Activated CD8-positive, alpha-beta T cell treated with anti-CD3 and anti-CD28 coated beads for 36 hours (primary cell): ENCODE measurements at regions not wholly inside any gene's neighbourhood (a gene's known extent, or its start where the extent isn't known, plus 50 kb on each side); places are given as distances from the start of the nearest gene placed in this dataset.
"Not testable (repeated sequence)": the region's sequence is repeated elsewhere in the genome, so short reads cannot be mapped to it uniquely, and the experiment has no call there.

ENCODE experiments used
- ATAC-seq: fragments of 200-7000 bp; cut with Tn5 transposase; one replicate; pipeline ENCODE4 v1.10.0; 2021; ENCODE audit warnings: mild to moderate bottlenecking, moderate library complexity
- CTCF ChIA-PET: fragments of 350-600 bp; sonication (Branson Sonifier 250); formaldehyde crosslinking; loops from one replicate; lab custom pipeline; 2021; ENCODE audit warnings: antibody characterized with exemption; lab: Charles Lee
- POLR2A ChIA-PET: fragments of 350-600 bp; sonication (Branson Sonifier 250); formaldehyde crosslinking; loops from one replicate; lab custom pipeline; 2021; ENCODE audit warnings: antibody characterized with exemption; lab: Charles Lee
- DNase-seq: peaks from one replicate; pipeline ENCODE4 v3.0.0-alpha.2; 2020
- H3K27ac Mint-ChIP-seq: one replicate; pipeline ENCODE4 v1.8.0; 2021; ENCODE audit warnings: mild to moderate bottlenecking, mixed read lengths
- H3K27me3 Mint-ChIP-seq: one replicate; pipeline ENCODE4 v1.8.0; 2021; ENCODE audit warnings: mixed read lengths
- H3K36me3 Mint-ChIP-seq: one replicate; pipeline ENCODE4 v1.8.0; 2021; ENCODE audit warnings: low read depth, mixed read lengths
- H3K4me1 Mint-ChIP-seq: one replicate; pipeline ENCODE4 v1.8.0; 2021; ENCODE audit warnings: low read depth, mixed read lengths
- H3K4me3 Mint-ChIP-seq: one replicate; pipeline ENCODE4 v1.8.0; 2021; ENCODE audit warnings: mild to moderate bottlenecking, moderate library complexity, mixed read lengths
- H3K9me3 Mint-ChIP-seq: one replicate; pipeline ENCODE4 v1.8.0; 2021; ENCODE audit warnings: mixed read lengths
- CTCF ChIP-seq: fragments of 200-600 bp; IDR thresholded peaks from one replicate; pipeline ENCODE4 v1.8.0; 2022; ENCODE audit warnings: antibody characterized with exemption, mild to moderate bottlenecking
- intact Hi-C: fragments of 100-400 bp; cut with micrococcal nuclease; formaldehyde crosslinking; loops from one replicate; pipeline ENCODE4 v1.10.0; 2022

- H3K4me3 Mint-ChIP-seq, intact Hi-C loops, H3K9me3 Mint-ChIP-seq, H3K27ac Mint-ChIP-seq, POLR2A ChIA-PET, H3K4me1 Mint-ChIP-seq, DNase-seq, ATAC-seq, CTCF ChIA-PET, H3K36me3 Mint-ChIP-seq, H3K27me3 Mint-ChIP-seq: not testable (repeated sequence)
These were observed 52.6 kb upstream of the KIF26B start for GRCh38 chr1:245102149-245102548.

GRCh38 chr1:245099401-245099800 is 55.4 kb upstream of the KIF26B start:
- no peak for DNase-seq
- H3K27ac Mint-ChIP-seq, result no peak overlapping the region

GRCh38 chr1:245098924-245099323 is 55.9 kb upstream of the KIF26B start:
- no peak for ATAC-seq
- Mint-ChIP-seq H3K27me3 (no peaks in the 10 kb centered on the region), H3K4me3 (no peak overlapping the region), H3K36me3 (no peaks in the 10 kb centered on the region), H3K9me3 (no peaks in the 10 kb centered on the region), H3K4me1 (no peaks in the 10 kb centered on the region), H3K27ac (no peak overlapping the region)
- no peak for TF ChIP-seq CTCF
- no peak for DNase-seq
- ChIA-PET CTCF (no interaction called here), POLR2A (no interaction called here)
- intact Hi-C loops, result no loop called here

More at GRCh38 chr1:245099401-245099800, 55.4 kb upstream of the KIF26B start:
- no peak for ATAC-seq
- ChIA-PET CTCF (no interaction called here), POLR2A (no interaction called here)
- H3K4me1 Mint-ChIP-seq, result no peaks in the 10 kb centered on the region
- no peak for TF ChIP-seq CTCF
- no peaks in the 10 kb centered on the region for H3K36me3 Mint-ChIP-seq
- no peak overlapping the region for H3K4me3 Mint-ChIP-seq
- no peaks in the 10 kb centered on the region for H3K9me3 Mint-ChIP-seq
- intact Hi-C loops, result no loop called here
- no peaks in the 10 kb centered on the region for H3K27me3 Mint-ChIP-seq

GRCh38 chr1:245096311-245097066 is 58.3 kb upstream of the KIF26B start:
- ChIA-PET CTCF (no interaction called here), POLR2A (no interaction called here)
- no peaks in the 10 kb centered on the region for H3K27me3 Mint-ChIP-seq
- H3K36me3 Mint-ChIP-seq, result no peaks in the 10 kb centered on the region
- no peak overlapping the region for H3K4me3 Mint-ChIP-seq
- ATAC-seq (no peak), DNase-seq (no peak)
- no peak overlapping the region for H3K27ac Mint-ChIP-seq
- H3K9me3 Mint-ChIP-seq, result no peaks in the 10 kb centered on the region
- TF ChIP-seq CTCF, result no peak
- intact Hi-C loops, result no loop called here
- H3K4me1 Mint-ChIP-seq, result no peaks in the 10 kb centered on the region

- Mint-ChIP-seq H3K9me3 (no peaks in the 10 kb centered on the region), H3K27ac (no peak overlapping the region), H3K4me3 (no peak overlapping the region), H3K36me3 (no peaks in the 10 kb centered on the region), H3K27me3 (no peaks in the 10 kb centered on the region), H3K4me1 (no peaks in the 10 kb centered on the region)
- DNase-seq, result no peak
- ATAC-seq, result no peak
- TF ChIP-seq CTCF, result no peak
- intact Hi-C loops, result no loop called here
- ChIA-PET CTCF (no interaction called here), POLR2A (no interaction called here)
These were observed 58.9 kb upstream of the KIF26B start for GRCh38 chr1:245095903-245096302.
